ENCODE measurements at regions not wholly inside any gene's neighbourhood (a gene's known extent, or its start where the extent isn't known, plus 50 kb on each side); places are given as distances from the start of the nearest gene placed in this dataset.
"Not testable (repeated sequence)": the region's sequence is repeated elsewhere in the genome, so short reads cannot be mapped to it uniquely, and the experiment has no call there.

DNA sequence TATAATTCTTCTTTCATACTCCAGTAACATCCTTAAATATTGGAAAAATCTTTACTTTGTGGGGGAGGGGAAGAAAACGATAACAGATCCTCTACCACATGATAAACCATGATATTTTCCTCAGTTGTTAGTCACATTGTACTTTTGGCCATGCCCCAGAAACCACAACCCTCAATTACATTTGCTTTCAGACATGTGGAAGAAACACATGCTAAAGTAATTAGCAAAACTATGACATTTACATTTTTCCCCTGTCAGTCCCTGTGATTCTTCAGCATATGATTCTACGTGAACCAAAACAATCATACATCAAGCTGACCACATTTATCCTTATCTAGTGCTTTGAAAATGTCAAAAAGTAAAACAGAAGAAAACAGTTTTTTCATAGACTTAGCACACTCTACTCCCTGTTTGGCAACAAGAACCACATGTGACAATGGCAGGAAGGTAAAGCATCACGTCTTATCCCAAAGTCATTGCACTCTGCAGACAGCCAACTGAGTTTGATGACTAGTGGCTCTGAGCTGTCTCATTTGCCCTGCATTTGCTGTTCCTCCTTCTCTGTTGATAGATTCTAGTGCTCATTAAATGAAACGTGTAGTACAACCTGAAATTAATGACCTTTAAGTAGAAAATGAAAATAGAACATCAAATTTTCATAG lies 505.8 kb upstream of the MARCKS start:
- peak; percentile 26 for DNase-seq (ENCODE audit: low spot score)

DNA sequence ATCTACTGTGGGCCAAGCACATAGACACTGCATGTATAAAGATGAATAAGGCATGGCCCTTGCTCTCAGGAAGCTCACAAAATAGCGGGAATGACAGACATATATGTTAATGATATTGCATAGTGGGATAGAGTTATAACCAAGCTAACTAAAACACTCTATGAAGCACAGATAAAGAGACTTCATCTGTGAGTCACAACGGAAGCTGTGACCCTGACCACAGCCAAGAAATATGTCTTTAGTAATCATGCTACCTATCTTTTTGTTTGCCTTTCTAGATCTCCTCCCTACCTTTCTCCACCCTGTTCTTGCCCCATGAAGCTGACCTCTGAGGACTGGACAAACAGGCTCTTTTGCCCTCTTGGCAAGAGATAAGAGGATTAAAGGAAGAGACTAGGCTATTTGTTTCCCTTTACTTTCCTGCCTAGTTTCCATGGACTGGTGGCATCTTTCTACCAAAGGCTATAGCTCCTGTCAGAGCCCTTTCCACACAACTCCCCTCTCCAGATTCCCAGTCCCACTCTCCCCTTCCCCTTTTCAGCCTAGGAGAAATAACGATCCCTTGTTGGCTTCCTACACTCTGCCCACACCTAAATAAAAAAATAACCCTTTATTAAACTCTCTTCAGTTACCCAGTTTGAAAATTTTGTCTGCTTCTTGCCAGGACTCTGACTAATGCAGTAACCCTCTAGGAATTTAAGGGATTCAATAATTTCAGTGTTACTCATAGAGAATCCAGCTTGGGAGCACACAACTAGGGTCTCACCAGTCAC lies 504.9 kb upstream of the MARCKS start:
- peak; percentile 26 for DNase-seq (ENCODE audit: low spot score)

DNA sequence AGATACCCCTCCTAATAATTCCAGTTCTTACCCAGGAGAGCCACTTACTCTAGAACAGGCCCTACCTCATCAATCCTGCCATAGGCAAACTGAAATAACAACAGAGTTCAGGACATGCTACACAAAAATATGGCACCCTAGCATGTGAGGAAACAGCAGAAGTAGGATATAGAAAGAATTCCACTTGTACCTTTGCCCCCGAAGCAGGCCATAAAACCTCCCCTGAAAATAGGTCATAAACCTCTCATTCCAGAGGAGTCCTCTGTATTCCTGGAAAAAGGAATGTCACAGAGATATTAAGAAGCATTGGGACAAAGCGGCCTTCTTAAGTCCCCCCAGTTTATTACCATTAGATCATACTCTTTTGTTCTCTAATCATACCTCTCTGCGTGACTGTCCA lies 504.3 kb upstream of the MARCKS start:
- no peak for DNase-seq (ENCODE audit: low spot score)

DNA sequence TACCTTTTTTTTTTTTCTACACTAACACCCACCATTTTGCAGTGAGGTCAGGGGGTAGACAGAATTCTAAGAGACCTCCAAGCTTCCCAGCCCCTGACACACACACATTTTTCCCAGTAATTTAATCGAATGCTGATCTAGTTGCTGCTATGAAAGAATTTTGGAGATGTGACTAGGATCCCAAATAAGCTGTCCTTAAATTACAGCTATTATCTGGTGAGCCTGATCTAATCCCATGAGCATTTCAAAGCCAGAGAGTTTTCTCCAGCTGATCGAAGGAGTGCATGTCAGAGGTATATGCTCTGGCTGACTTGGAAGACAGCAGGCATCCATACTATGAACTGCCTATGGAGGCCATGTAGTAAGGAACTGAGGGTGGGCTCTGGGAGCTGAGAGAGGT lies 503.8 kb upstream of the MARCKS start:
- DNase-seq (ENCODE audit: low spot score), result no peak

DNA sequence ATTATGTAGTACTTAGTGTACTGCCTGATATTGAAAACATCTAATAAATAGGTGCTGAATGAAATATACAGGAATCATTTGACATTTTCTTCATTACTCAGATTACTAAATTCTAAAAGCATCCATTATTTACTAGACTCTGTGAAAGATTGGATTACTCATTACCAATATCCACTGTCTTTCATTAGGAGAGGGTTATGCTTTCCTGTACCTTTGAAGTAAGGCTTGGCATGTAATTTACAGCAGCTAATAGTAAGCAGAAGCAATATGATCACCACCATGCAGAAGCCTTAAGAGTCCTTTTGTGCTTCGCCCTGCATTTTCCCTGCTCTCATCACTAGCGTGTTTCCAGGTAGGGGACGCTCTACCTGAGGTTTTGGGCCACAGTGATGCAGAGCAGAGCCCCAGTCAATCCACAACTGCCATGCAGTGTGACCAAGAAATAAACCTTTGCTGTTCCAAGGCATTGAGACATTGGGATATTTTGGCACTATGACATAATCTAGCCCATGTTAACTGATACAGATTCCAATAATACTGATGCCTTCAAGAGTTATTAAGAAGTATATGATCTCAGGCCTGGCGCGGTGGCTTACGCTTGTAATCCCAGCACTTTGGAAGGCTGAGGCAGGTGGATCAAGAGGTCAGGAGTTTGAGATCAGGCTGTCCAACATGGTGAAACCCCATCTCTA lies 502.8 kb upstream of the MARCKS start:
- DNase-seq (ENCODE audit: low spot score), result no peak

DNA sequence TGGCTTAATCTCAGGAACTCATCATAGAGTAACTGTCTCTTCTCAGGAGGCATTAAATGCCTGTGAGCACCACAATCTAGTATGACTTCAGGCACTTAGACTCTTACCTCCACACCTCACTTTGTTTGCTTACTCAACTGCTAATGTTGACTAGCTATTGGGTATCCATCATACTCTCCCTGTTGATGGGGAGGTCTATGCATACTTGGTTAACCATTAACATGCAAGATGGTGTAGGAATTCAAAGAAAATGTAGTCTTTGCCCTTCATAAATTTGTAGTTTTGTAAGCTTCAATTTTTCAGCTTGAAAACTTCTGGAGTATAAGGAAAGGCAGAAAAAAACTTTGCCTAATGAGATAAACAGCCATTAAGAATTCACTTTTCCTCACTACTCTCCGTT lies 501.0 kb upstream of the MARCKS start:
- no peak for DNase-seq (ENCODE audit: low spot score)

DNA sequence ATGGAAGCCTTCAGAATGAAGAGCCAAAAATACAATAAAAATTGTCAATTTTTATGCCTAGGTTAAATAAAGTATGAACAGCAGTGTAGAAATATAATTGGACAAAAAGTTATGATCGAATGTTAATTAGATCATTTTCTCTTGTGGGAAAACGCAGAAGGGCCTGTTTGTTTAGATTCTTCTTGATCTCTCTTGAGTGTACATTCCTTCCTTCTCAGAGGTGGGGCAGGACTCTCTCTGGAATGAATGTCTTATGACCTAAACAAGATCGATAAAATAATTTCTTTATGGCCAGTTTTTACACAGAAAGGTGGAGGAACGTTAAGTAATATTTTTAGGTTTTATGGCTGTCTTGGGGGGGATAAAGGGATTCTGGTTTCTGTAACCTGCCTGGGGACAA lies 500.1 kb upstream of the MARCKS start:
- no peak for DNase-seq (ENCODE audit: low spot score)

DNA sequence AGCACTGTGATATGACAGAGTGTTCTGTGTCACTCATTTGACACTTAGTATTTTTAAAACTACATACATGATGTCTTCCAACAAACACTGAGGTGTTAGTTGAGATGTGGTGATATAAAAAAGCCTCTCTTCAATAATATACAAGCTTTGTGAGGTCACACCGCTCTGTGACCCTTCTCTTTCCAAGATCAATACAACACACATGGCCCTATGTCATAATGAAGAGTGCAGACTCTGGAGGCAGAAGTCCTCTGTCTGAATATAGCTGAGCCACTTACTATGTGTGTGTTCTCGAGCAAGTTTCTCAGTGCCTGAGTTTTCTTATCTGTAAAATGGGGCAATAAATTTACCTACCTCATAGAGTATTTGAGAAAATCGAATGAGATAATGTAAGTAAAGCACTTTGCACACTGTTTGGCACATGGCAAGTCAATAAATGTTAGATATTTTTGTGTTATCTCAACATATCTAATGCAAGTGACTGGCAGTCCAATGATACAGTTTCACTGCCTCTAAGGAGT lies 499.0 kb upstream of the MARCKS start:
- DNase-seq (ENCODE audit: low spot score), result no peak

DNA sequence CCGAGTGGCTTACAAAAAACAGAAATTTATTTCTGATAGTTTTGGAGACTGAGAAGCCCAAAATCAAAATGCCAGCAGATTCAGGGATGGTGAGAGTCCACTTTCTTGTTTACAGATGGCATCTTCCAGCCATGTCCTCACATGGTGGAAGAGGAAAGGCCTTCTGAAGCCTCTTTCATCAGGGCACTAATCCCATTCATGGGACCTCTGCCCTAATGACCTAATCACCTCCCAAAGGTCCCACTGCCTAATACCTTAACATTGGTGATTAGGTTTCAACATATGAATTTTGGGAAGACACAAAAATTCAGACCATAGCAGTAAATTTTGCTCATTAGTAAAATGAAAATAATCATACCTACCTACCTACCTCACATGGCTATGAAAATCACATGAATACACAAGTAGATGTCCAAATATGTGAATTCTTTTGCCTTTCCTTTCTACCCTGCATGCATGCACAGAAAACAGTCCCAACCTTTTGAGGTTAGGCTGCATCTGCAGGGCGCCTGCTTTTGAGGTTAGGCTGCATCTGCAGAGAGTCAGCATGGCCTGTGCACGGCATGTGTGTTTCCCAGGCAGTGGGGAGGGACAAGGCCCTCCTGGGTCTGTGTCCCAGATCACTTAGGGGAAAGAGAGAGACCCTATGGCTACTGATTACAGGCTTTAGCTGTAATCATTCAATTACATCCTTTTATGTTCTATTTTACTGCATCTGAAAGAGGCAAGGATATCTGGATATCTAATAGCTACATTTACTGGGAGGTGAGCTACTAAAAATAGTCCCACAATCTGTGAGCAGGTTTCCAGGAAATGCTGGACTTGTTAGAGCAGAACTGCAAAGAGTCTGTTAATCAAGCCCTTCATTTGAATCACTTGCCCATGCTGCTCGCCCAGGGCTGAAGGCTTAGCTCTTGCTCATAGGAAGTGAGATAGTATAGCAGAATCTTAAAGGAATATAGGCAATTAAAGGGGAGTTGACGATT lies 497.7 kb upstream of the MARCKS start:
- DNase-seq (ENCODE audit: low spot score), result peak; percentile 69

DNA sequence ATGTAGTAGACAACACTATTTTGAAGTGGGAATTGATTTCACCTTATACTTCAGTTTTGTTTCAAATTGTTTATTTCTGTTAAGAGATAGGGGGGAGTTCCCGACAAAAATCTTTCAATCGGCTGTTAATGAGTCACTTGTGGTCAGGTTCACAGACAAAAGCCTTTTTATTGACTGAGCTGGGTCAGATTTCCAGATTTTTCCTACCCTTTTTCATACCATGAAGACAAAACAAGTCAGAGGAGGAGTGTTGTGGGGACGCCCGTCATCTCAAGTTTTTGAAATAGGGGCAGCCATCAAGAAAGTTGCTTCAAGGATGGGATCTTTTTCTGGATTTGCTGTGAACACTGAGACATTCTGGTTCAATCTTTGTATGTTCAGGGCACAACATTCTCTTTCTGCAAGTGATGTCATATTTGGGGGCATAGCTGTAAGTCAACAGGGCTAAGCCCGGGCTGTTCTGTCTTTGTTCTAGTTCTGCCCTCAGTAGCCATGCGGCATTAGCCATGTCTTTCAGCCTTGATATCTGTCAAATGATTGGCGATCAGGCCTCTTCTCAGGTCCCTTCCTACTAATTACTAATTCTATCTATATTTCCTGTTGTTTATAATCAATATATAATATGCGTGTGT lies 496.0 kb upstream of the MARCKS start:
- no peak for DNase-seq (ENCODE audit: low spot score)

DNA sequence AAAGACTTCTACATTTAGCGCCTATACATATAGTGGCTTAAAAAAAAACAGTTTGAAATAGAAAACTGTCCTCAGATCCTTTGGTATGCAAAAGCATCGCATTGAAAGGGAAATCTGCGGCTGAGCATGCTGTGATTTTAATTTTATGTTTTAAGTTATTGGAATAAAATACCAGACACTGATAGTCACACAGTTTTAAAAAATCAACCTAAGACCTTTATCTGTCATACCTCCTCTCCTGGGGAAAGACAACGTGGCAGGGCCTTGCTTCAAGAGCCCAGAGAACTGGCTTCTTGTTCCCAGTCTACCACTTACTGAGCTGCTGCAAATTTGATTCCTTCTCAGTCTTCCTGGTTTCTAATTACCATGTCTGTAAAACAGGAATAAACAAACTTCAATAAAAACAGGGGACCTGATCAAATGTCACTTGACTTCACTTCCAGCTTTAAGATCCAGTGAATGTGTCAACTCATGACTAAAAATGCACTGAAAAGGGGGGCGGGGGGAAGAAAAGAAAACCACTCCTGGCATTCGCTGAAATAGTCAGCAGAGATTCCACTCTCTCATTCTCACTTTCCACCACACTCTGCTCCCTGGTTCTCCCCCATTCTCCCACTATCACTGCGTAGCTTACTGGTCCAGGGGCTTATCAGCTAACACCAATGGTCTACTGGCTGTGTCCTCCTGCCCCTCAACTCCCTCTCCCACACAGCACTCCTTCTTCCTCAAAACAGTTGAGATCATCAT lies 494.7 kb upstream of the MARCKS start:
- DNase-seq (ENCODE audit: low spot score), result no peak

DNA sequence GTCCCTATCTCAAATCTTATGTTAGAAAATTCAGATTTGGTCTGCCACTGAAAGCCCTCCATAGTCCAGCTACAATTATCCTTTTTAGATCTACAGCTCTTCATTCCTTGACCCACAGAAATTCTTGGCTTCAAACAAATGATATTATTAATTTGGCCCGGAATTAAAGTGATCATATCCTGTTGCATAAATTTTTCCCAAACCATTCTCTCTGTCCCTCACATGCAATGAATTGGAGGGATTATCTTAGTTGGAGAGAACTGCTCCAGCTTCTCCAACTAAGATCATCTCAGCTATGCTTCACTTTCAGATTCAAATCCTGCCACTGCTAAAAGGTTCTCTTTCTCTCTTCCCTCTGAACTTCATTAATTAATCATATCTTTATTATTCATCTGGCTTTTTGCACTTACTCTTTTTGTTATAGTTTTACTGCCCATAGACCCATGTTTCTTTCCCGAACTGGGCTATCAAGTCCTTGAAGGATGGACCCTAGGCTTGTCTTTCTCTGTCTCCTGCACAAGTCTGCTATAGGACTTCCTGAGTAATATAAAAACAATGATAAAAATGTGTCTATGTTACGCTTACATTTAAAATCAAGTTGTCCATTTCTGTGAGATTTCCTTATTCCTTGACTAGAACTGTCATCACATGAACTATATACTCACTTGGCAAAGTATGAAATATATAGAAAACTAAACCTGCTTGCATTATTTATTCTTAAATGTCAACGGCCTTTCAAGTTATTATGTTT lies 493.9 kb upstream of the MARCKS start:
- DNase-seq (ENCODE audit: low spot score), result no peak

DNA sequence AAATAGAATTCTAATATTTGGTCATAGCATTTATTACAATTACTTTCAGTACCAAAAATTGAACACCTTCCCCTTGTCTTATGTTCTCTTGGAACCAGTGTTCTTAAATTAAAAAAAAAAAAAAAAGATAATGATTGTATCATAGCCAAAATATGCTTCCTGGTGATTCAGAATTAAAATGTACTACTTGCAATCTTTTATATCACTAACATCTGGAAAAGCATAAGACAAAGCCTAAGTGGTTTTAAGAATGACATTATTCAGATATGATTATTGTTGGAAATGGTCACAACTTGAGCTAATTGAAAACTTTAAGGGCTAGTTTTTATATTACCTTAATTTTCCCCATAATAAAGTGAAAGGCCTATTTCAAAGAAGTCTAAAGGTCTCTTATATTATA lies 493.3 kb upstream of the MARCKS start:
- no peak for DNase-seq (ENCODE audit: low spot score)

DNA sequence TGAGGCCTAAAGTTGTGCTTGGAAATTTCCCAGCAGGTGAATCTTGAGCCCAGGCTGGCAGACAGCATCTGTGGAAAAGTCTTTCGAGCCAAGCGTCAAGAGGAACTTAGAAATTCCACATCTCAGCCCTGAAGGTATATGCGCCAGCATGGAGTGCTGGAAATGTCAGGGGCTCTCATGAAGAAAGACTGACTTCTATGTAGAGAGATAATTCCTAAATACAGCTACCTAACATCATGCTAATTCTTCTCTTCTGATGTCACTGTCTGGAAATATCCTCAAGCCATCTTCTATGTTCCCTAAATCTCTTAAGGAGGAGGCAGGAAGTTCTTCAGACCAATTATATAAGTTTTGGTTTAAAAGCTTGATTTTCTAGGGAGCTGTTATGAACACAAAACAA lies 492.4 kb upstream of the MARCKS start:
- DNase-seq (ENCODE audit: low spot score), result no peak

DNA sequence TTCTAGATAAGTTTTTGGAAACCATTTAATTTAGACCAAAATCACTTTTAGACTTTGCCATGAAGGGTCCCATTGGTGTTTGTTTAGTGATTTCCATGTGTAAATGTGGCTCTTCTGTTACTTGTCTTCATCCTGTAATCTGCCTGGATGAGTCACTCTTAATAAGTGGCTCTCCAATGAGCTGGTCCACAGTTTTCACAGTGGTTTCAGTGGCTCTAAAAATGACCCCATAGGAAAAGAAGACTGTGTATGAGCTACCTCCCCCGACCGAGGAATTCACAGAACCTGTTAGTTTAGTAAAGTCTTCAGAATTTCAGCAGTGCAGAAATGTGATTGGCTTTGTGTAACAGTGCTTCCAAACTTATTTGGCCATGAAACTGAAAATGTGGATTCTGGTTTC lies 492.0 kb upstream of the MARCKS start:
- DNase-seq (ENCODE audit: low spot score), result no peak

DNA sequence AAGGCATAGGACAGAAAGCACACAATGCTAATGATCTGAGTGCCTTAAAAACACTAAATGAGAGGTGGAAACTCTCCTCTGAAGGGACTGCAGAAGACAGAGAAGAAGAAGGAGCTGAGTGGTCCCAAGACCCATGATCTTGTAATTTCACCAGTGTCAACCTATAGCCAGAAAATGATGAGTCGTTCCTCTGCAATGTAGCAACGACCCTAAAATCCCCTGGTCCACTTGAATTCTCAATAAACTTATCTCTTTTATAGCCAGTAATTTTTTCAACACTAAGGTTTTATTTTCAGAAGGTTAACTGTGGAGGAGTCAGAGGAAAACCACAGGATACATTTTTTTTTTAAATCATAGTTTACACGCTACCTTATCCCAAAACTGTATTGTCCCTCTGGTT lies 490.6 kb upstream of the MARCKS start:
- DNase-seq (ENCODE audit: low spot score), result no peak

DNA sequence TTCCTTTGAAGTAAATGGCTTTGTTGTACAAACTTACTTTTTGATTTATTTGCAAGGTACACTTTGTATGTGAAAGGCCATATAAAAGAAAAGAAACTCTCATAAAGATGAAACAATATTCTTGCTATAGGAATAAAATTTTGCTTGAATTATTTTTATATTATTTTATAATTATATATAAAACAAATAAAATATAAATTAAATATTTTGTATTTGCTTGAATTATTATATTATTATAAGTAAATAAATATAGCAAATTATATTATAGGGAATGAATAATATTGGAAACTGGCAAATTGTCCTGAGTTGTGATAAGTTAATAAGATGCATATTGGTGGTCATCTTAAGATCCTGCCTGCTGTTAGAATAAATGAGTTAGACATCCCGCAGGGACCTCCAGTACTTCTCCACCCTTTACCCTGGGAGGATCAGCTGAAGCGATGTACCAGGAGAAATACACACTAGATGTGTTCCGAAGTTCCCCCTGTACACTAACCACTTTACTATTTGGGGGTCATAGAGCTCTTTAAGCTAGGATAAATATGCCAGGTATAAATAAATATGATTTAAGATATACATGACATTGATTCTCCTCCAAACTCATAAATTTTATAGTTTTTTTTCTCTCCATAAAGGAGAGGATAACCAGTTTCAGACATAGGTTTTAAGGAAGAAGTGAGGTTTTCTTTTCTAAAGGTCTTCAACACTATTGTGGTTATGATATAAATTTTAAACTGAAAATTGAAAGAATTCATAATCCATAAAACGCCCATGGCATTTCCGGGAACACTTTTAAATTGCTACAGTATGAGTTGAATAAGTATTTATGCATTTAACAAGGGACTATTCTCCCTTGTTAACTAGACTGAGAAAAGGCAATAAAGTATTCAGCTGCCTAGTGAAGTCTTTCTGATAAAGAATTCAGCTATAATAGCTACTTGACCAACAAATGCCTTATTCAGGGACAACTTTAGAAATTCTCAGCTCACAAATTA lies 486.3 kb upstream of the MARCKS start:
- no peak for DNase-seq (ENCODE audit: low spot score)

DNA sequence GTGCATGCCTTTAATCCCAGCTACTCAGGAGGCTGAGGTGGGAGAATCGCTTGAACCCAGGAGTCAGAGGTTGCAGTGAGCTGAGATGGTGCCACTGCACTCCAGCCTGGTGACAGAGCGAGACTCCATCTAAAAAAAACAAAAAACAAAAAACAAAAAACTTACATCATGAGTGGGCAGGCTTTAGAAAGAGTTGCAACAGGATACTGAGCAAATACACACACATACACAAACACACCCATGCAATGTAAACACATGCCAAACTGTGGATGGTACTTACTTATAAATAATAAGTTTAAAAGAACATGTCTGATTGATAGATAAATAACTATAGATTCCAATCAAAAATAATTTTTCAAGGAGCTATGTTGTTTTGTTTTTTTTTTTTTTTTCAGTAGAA lies 481.7 kb upstream of the MARCKS start:
- not testable (repeated sequence) for DNase-seq (ENCODE audit: low spot score)
